VCaP (cell line): ENCODE measurements at regions not wholly inside any gene's neighbourhood (a gene's known extent, or its start where the extent isn't known, plus 50 kb on each side); places are given as distances from the start of the nearest gene placed in this dataset.
A peak's percentile ranks its signal among the peaks of the same experiment; 100 is the strongest.
"Not testable (repeated sequence)": the region's sequence is repeated elsewhere in the genome, so short reads cannot be mapped to it uniquely, and the experiment has no call there.

ENCODE experiments used
- H3K27ac ChIP-seq: fragments of 450-650 bp; 2 replicates; pipeline ENCODE4 v1.5.1; 2017
- CTCF ChIP-seq: fragments of 450-650 bp; conservative IDR thresholded peaks from 2 replicates; pipeline ENCODE4 v1.5.1; 2017; ENCODE audit warnings: mild to moderate bottlenecking, moderate library complexity

DNA sequence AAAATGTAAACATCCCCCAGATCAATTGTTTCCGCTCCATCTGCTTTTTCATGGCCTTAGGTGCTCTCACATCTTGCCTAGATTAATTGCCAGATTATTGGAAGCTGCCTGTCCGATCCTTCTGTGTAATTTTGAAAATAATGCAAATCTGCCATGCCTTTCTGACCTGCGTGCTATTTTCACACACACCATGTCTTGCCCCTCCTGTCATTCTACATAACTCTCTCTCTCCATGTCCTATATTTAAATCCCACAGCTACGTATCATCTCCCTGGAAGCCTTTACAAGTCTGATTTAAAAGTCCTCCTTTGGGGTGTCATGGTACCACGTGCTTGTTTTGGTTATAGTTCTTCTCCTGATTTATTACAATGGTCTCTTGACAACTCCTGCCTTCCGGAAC, 247.6 kb upstream of the ELAVL2 start:
- TF ChIP-seq CTCF = no peak
- H3K27ac ChIP-seq = no peak overlapping the region

GRCh38 chr9:24073007-24073592, 247.1 kb upstream of the ELAVL2 start:
- H3K27ac ChIP-seq = no peak overlapping the region
- TF ChIP-seq CTCF = no peak

DNA sequence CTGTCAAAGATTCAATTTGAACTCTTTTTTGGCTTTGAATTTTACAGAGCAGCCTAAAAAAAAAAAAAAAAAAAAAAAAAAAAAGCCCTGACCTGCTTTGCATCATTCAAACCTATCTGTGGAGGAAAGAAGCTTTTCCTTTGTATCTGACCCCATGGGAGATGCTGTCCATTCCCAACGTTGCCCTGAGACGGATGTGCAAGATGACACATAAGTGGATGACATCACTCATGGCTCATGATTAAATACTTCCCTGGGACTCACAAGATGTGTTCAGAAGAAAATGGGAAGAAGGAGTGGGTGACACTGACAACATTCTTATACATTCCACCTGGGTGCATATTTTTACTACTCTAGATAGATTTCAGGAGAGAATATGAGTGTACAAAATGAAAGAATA, 245.7 kb upstream of the ELAVL2 start:
- no peak overlapping the region for H3K27ac ChIP-seq
- no peak for TF ChIP-seq CTCF

GRCh38 chr9:24071091-24071490, 245.1 kb upstream of the ELAVL2 start:
- TF ChIP-seq CTCF = no peak
- H3K27ac ChIP-seq = no peak overlapping the region

DNA sequence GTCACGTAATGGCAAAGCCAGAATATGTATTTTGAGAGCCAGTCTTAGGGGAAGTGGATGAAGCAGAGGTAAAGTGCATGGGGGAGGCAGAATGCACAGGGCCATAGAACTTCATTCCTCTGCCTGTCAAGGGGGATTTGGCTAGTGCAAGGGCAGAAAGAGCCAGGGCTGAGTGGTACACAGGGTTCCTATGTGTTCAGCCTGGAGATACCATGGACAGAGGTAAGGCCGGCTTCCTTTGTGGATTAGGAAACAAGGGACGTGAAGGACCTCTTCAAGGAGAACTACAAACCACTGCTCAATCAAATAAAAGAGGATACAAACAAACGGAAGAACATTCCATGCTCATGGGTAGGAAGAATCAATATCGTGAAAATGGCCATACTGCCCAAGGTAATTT, 241.1 kb upstream of the ELAVL2 start:
- not testable (repeated sequence) for H3K27ac ChIP-seq

DNA sequence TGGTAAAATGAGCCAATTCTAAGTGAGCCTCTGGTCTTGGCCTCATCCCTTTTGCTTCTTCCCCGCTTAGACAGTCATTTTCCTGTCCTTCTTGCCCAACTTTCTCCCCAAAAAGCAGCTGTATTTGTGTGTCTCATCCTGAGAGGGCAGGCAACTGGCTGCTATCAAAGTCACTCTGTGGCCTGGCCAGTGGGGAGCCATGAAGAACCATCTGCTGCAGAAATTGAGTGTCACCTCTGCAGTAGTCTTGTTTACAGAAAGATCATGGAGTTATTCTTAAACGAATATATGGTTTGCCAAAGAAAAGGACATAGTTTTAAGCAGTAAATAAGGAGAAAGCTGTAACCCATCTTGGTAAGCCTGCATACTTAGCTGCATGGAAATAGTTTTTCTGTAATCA, 233.6 kb upstream of the ELAVL2 start:
- TF ChIP-seq CTCF = no peak
- H3K27ac ChIP-seq = no peak overlapping the region

- TF ChIP-seq CTCF = peak; percentile 60
These were observed 225.5 kb upstream of the ELAVL2 start for GRCh38 chr9:24051587-24051986.

GRCh38 chr9:24050239-24050638, 224.2 kb upstream of the ELAVL2 start:
- H3K27ac ChIP-seq = not testable (repeated sequence)

More at GRCh38 chr9:24051587-24051986, 225.5 kb upstream of the ELAVL2 start:
- H3K27ac ChIP-seq = no peak overlapping the region

DNA sequence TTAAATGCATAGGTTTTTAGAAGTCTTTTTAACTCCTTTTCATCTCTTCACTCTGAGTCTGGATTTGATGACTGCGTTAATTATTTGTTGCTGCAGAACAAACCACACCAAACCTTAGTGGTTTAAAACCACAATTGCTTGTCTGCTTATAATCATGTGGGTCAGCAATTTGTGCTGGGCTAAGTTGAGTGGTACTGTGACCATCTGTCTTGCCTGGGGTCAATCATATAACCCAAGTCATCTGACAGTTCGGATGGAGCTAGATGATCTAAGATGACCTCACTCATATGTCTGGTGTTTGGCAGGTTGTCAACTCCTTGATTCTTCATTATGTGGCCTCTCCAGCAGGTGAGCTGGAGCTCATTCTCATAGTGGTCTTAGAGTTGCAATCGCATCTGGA, 219.1 kb upstream of the ELAVL2 start:
- H3K27ac ChIP-seq = no peak overlapping the region
- no peak for TF ChIP-seq CTCF
